Lower leg skin (tissue), 4 donors: ENCODE measurements at regions not wholly inside any gene's neighbourhood (a gene's known extent, or its start where the extent isn't known, plus 50 kb on each side); places are given as distances from the start of the nearest gene placed in this dataset.

Source experiments
- DNase-seq, 2 donors: peaks; one replicate each; pipeline ENCODE4 v3.0.0-alpha.2; 2019; ENCODE audit warnings: low spot score in 2 of 2
- H3K4me3 ChIP-seq: fragments of 200-600 bp; sonication (generic); 2 replicates; pipeline ENCODE4 v1.5.1; 2017; ENCODE audit warnings: mild to moderate bottlenecking, low read depth; ENCODE audit not compliant: poor library complexity, severe bottlenecking
- CTCF ChIP-seq, 3 donors: fragments of 450-650 bp; IDR thresholded peaks; one replicate each; pipeline ENCODE4 v1.5.1; 2016; ENCODE audit warnings: antibody characterized with exemption in 3 of 3, mild to moderate bottlenecking in 3 of 3, moderate library complexity in 2 of 3
- POLR2A ChIP-seq, 2 donors: fragments of 450-650 bp; IDR thresholded peaks; one replicate each; pipeline ENCODE4 v1.6.1; 2016 to 2017; ENCODE audit warnings: antibody characterized with exemption in 2 of 2, mild to moderate bottlenecking in 1 of 2, moderate library complexity in 1 of 2
- WGBS, 2 donors: methylation state at CpG; one replicate each; pipeline ENCODE4 v1.1.5; 2018; 5-methylcytosine and 5-hydroxymethylcytosine counted together
- intact Hi-C: fragments of 100-400 bp; cut with DNase I; formaldehyde crosslinking; loops from one replicate; pipeline ENCODE4 v1.15.0; 2023; ENCODE audit warnings: low total_unique reads

DNA sequence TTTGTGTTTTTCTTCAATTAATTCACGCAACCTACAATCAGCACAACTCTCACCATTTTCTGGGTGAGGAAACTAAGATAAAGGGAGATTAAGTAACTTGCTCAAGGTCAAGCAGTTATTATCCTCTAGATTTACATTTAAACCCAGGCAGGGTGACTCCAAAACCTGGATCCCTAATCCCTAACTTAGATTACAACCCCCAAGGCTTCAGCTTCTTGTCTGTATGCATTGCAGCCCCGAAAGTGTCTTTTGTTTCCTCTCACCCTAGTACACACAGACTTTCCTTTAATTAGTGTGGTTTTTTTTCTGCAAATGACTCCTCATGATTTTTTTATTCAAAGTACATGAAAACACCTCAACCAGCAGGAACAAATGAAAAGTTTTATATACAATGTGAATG lies 748.6 kb upstream of the ADGRL2 start:
- intact Hi-C loops = no loop called here
- no peak for TF ChIP-seq CTCF (IDR thresholded peaks at IDR 0.05)
- no peak for TF ChIP-seq POLR2A (IDR thresholded peaks at IDR 0.05)
- WGBS, 2 donors = 89 to 92% methylated on average over 2 of the region's 2 CpGs
- no peak for DNase-seq
- no peak overlapping the region for H3K4me3 ChIP-seq

- intact Hi-C loops = no loop called here
- DNase-seq = no peak
- WGBS, 2 donors = 82 to 85% methylated on average over 1 of the region's 1 CpG
- no peak overlapping the region for H3K4me3 ChIP-seq
- TF ChIP-seq POLR2A (IDR thresholded peaks at IDR 0.05) (no peak), CTCF (IDR thresholded peaks at IDR 0.05) (no peak)
Measured at GRCh38 chr1:81050390-81050789, 750.3 kb upstream of the ADGRL2 start.

GRCh38 chr1:81044708-81045107 lies 756.0 kb upstream of the ADGRL2 start:
- no peak overlapping the region for H3K4me3 ChIP-seq

GRCh38 chr1:81042225-81042624 lies 758.5 kb upstream of the ADGRL2 start:
- 86 to 94% methylated on average over 1 of the region's 1 CpG for WGBS, 2 donors
- DNase-seq = no peak
- no peak for TF ChIP-seq CTCF (IDR thresholded peaks at IDR 0.05)
- TF ChIP-seq POLR2A (IDR thresholded peaks at IDR 0.05) = no peak
- no peak overlapping the region for H3K4me3 ChIP-seq
- intact Hi-C loops = no loop called here

More at GRCh38 chr1:81044708-81045107, 756.0 kb upstream of the ADGRL2 start:
- DNase-seq = no peak
- intact Hi-C loops = no loop called here
- TF ChIP-seq CTCF (IDR thresholded peaks at IDR 0.05) (no peak), POLR2A (IDR thresholded peaks at IDR 0.05) (no peak)
- 35 to 48% methylated on average over 2 of the region's 2 CpGs for WGBS, 2 donors

DNA sequence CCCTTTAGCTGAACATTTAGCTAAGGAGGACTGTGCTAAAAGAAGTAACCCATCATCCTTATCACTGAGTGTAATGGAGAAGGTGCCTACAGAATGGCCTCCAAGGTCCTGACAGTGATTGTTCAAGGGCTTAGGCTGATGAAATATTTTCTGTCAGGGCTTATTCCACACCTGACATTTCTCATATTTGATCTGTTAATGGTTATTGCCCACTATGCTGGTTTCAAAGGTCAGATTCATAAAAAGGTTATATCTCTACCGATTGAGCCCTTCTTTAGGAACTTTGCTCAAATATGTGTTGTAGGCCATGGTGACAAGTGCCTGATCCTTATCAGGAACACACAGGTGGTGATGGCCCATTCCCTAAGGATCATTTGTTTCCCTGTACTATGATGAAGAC lies 766.4 kb upstream of the ADGRL2 start:
- 24 to 60% methylated on average over 1 of the region's 1 CpG for WGBS, 2 donors
- no peak for DNase-seq
- TF ChIP-seq CTCF (IDR thresholded peaks at IDR 0.05) (no peak), POLR2A (IDR thresholded peaks at IDR 0.05) (no peak)
- intact Hi-C loops = no loop called here
- H3K4me3 ChIP-seq = no peak overlapping the region

DNA sequence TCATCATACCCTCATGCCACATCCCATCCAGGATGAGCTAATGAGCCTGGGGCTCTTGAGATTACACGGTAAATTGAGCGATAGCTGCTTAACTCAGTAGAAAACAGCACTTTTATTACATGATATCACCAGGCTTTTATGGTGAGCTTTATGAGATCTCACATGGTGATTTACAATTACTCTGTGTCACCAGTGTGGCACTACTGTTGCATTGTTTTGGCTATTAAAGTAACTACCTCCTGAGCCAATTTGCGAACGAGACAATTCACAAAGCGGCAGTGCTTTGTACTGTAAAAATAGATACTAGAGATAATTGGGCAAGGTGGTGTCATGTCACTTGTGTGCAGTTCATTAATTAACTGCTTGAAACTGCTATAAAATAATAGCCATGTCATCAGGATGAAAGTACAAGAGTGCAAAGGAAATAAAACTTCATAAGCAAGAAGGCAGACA lies 767.7 kb upstream of the ADGRL2 start:
- TF ChIP-seq POLR2A (IDR thresholded peaks at IDR 0.05) (no peak), CTCF (IDR thresholded peaks at IDR 0.05) (no peak)
- no peak for DNase-seq
- H3K4me3 ChIP-seq = no peak overlapping the region
- 80 to 88% methylated on average over 5 of the region's 5 CpGs for WGBS, 2 donors
- intact Hi-C loops = no loop called here
